ENCODE measurements at regions not wholly inside any gene's neighbourhood (a gene's known extent, or its start where the extent isn't known, plus 50 kb on each side); places are given as distances from the start of the nearest gene placed in this dataset.

- H3K27me3 ChIP-seq (ENCODE audit: control insufficient read depth, insufficient read depth, low read length): peaks cover 2% of the 10 kb centered on the region
- H3K4me3 ChIP-seq (ENCODE audit: low read length): no peak overlapping the region
- no peak overlapping the region for H3K27ac ChIP-seq (ENCODE audit: low read length)
- no peaks in the 10 kb centered on the region for H3K4me1 ChIP-seq (ENCODE audit: control insufficient read depth, insufficient read depth, low read length)
- WGBS (ENCODE audit: insufficient coverage, low lambda C conversion rate): no CpG with 5 or more reads among the region's 4 CpGs
- DNase-seq: no peak
- H3K9me3 ChIP-seq (ENCODE audit: control insufficient read depth, low read depth, low read length): no peaks in the 10 kb centered on the region
- no peaks in the 10 kb centered on the region for H3K36me3 ChIP-seq (ENCODE audit: control insufficient read depth, insufficient read depth, low read length)
Observed at GRCh38 chr16:76942089-76942488, 248.9 kb upstream of the MON1B start.

- H3K4me3 ChIP-seq (ENCODE audit: low read length): no peak overlapping the region
- H3K36me3 ChIP-seq (ENCODE audit: control insufficient read depth, insufficient read depth, low read length): no peaks in the 10 kb centered on the region
- no peaks in the 10 kb centered on the region for H3K4me1 ChIP-seq (ENCODE audit: control insufficient read depth, insufficient read depth, low read length)
- H3K27ac ChIP-seq (ENCODE audit: low read length): no peak overlapping the region
- DNase-seq: no peak
- no peaks in the 10 kb centered on the region for H3K9me3 ChIP-seq (ENCODE audit: control insufficient read depth, low read depth, low read length)
- H3K27me3 ChIP-seq (ENCODE audit: control insufficient read depth, insufficient read depth, low read length): peaks cover 2% of the 10 kb centered on the region
- WGBS (ENCODE audit: insufficient coverage, low lambda C conversion rate): no CpG with 5 or more reads among the region's 2 CpGs
Observed at GRCh38 chr16:76943921-76944320, 247.1 kb upstream of the MON1B start.

GRCh38 chr16:76946879-76947278 is 244.1 kb upstream of the MON1B start:
- WGBS (ENCODE audit: insufficient coverage, low lambda C conversion rate): no CpG with 5 or more reads among the region's 3 CpGs
- Histone ChIP-seq H3K36me3 (ENCODE audit: control insufficient read depth, insufficient read depth, low read length) (no peaks in the 10 kb centered on the region), H3K9me3 (ENCODE audit: control insufficient read depth, low read depth, low read length) (no peaks in the 10 kb centered on the region)

GRCh38 chr16:76947749-76948148 is 243.2 kb upstream of the MON1B start:
- 83% methylated on average over 1 of the region's 4 CpGs for WGBS (ENCODE audit: insufficient coverage, low lambda C conversion rate)
- no peaks in the 10 kb centered on the region for H3K4me1 ChIP-seq (ENCODE audit: control insufficient read depth, insufficient read depth, low read length)
- no peaks in the 10 kb centered on the region for H3K36me3 ChIP-seq (ENCODE audit: control insufficient read depth, insufficient read depth, low read length)
- no peak for DNase-seq
- no peak overlapping the region for H3K27ac ChIP-seq (ENCODE audit: low read length)
- peaks cover 2% of the 10 kb centered on the region for H3K27me3 ChIP-seq (ENCODE audit: control insufficient read depth, insufficient read depth, low read length)
- H3K4me3 ChIP-seq (ENCODE audit: low read length): no peak overlapping the region
- no peaks in the 10 kb centered on the region for H3K9me3 ChIP-seq (ENCODE audit: control insufficient read depth, low read depth, low read length)

More at GRCh38 chr16:76946879-76947278, 244.1 kb upstream of the MON1B start:
- Histone ChIP-seq H3K27me3 (ENCODE audit: control insufficient read depth, insufficient read depth, low read length) (peaks cover 2% of the 10 kb centered on the region), H3K4me1 (ENCODE audit: control insufficient read depth, insufficient read depth, low read length) (no peaks in the 10 kb centered on the region), H3K27ac (ENCODE audit: low read length) (no peak overlapping the region), H3K4me3 (ENCODE audit: low read length) (no peak overlapping the region)
- DNase-seq: peak in 1 of 2 donors; percentile 9

- H3K27ac ChIP-seq (ENCODE audit: low read length): no peak overlapping the region
- DNase-seq: no peak
- WGBS (ENCODE audit: insufficient coverage, low lambda C conversion rate): no CpG with 5 or more reads among the region's 5 CpGs
- H3K27me3 ChIP-seq (ENCODE audit: control insufficient read depth, insufficient read depth, low read length): no peaks in the 10 kb centered on the region
- H3K36me3 ChIP-seq (ENCODE audit: control insufficient read depth, insufficient read depth, low read length): no peaks in the 10 kb centered on the region
- no peak overlapping the region for H3K4me3 ChIP-seq (ENCODE audit: low read length)
- H3K9me3 ChIP-seq (ENCODE audit: control insufficient read depth, low read depth, low read length): no peaks in the 10 kb centered on the region
- H3K4me1 ChIP-seq (ENCODE audit: control insufficient read depth, insufficient read depth, low read length): no peaks in the 10 kb centered on the region
Observed at GRCh38 chr16:76955629-76956028, 235.4 kb upstream of the MON1B start.

GRCh38 chr16:76956394-76956793 is 234.6 kb upstream of the MON1B start:
- 70% methylated on average over 2 of the region's 6 CpGs for WGBS (ENCODE audit: insufficient coverage, low lambda C conversion rate)
- Histone ChIP-seq H3K27me3 (ENCODE audit: control insufficient read depth, insufficient read depth, low read length) (no peaks in the 10 kb centered on the region), H3K4me1 (ENCODE audit: control insufficient read depth, insufficient read depth, low read length) (no peaks in the 10 kb centered on the region)

GRCh38 chr16:76956841-76957240 is 234.1 kb upstream of the MON1B start:
- H3K9me3 ChIP-seq (ENCODE audit: control insufficient read depth, low read depth, low read length): no peaks in the 10 kb centered on the region
- no peaks in the 10 kb centered on the region for H3K36me3 ChIP-seq (ENCODE audit: control insufficient read depth, insufficient read depth, low read length)
- H3K27me3 ChIP-seq (ENCODE audit: control insufficient read depth, insufficient read depth, low read length): no peaks in the 10 kb centered on the region
- no peak overlapping the region for H3K4me3 ChIP-seq (ENCODE audit: low read length)
- no peak overlapping the region for H3K27ac ChIP-seq (ENCODE audit: low read length)
- WGBS (ENCODE audit: insufficient coverage, low lambda C conversion rate): 86% methylated on average over 1 of the region's 2 CpGs
- no peaks in the 10 kb centered on the region for H3K4me1 ChIP-seq (ENCODE audit: control insufficient read depth, insufficient read depth, low read length)
- no peak for DNase-seq

More at GRCh38 chr16:76956394-76956793, 234.6 kb upstream of the MON1B start:
- Histone ChIP-seq H3K27ac (ENCODE audit: low read length) (no peak overlapping the region), H3K4me3 (ENCODE audit: low read length) (no peak overlapping the region), H3K9me3 (ENCODE audit: control insufficient read depth, low read depth, low read length) (no peaks in the 10 kb centered on the region), H3K36me3 (ENCODE audit: control insufficient read depth, insufficient read depth, low read length) (no peaks in the 10 kb centered on the region)
- no peak for DNase-seq

- no peak overlapping the region for H3K27ac ChIP-seq (ENCODE audit: low read length)
- no peak for DNase-seq
- H3K4me3 ChIP-seq (ENCODE audit: low read length): no peak overlapping the region
- WGBS (ENCODE audit: insufficient coverage, low lambda C conversion rate): no CpG with 5 or more reads among the region's 1 CpG
- no peaks in the 10 kb centered on the region for H3K9me3 ChIP-seq (ENCODE audit: control insufficient read depth, low read depth, low read length)
- no peaks in the 10 kb centered on the region for H3K4me1 ChIP-seq (ENCODE audit: control insufficient read depth, insufficient read depth, low read length)
- no peaks in the 10 kb centered on the region for H3K27me3 ChIP-seq (ENCODE audit: control insufficient read depth, insufficient read depth, low read length)
- no peaks in the 10 kb centered on the region for H3K36me3 ChIP-seq (ENCODE audit: control insufficient read depth, insufficient read depth, low read length)
Observed at GRCh38 chr16:76959166-76959565, 231.8 kb upstream of the MON1B start.

- WGBS (ENCODE audit: insufficient coverage, low lambda C conversion rate): 82% methylated on average over 3 of the region's 9 CpGs
- Histone ChIP-seq H3K36me3 (ENCODE audit: control insufficient read depth, insufficient read depth, low read length) (no peaks in the 10 kb centered on the region), H3K27me3 (ENCODE audit: control insufficient read depth, insufficient read depth, low read length) (no peaks in the 10 kb centered on the region)
Observed at GRCh38 chr16:76963614-76964315, 227.2 kb upstream of the MON1B start.

GRCh38 chr16:76964464-76965154 is 226.4 kb upstream of the MON1B start:
- no peaks in the 10 kb centered on the region for H3K27me3 ChIP-seq (ENCODE audit: control insufficient read depth, insufficient read depth, low read length)
- H3K27ac ChIP-seq (ENCODE audit: low read length): no peak overlapping the region
- H3K9me3 ChIP-seq (ENCODE audit: control insufficient read depth, low read depth, low read length): no peaks in the 10 kb centered on the region
- no peak overlapping the region for H3K4me3 ChIP-seq (ENCODE audit: low read length)
- H3K4me1 ChIP-seq (ENCODE audit: control insufficient read depth, insufficient read depth, low read length): no peaks in the 10 kb centered on the region
- H3K36me3 ChIP-seq (ENCODE audit: control insufficient read depth, insufficient read depth, low read length): no peaks in the 10 kb centered on the region
- no CpG with 5 or more reads among the region's 2 CpGs for WGBS (ENCODE audit: insufficient coverage, low lambda C conversion rate)
- DNase-seq: no peak

More at GRCh38 chr16:76963614-76964315, 227.2 kb upstream of the MON1B start:
- no peak overlapping the region for H3K4me3 ChIP-seq (ENCODE audit: low read length)
- H3K9me3 ChIP-seq (ENCODE audit: control insufficient read depth, low read depth, low read length): no peaks in the 10 kb centered on the region
- no peak for DNase-seq
- no peak overlapping the region for H3K27ac ChIP-seq (ENCODE audit: low read length)
- no peaks in the 10 kb centered on the region for H3K4me1 ChIP-seq (ENCODE audit: control insufficient read depth, insufficient read depth, low read length)

Measured in large intestine (tissue), 3 donors.